Uterus (tissue), 2 donors: ENCODE measurements at regions not wholly inside any gene's neighbourhood (a gene's known extent, or its start where the extent isn't known, plus 50 kb on each side); places are given as distances from the start of the nearest gene placed in this dataset.

Source experiments
- CTCF ChIP-seq, 4 experiments: fragments of 200-600 bp in 2 of 4; fragments of 450-650 bp in 2 of 4; sonication (generic) in 2 of 4; IDR thresholded peaks; one replicate each; pipeline ENCODE4 v1.5.1; 2016 to 2019; ENCODE audit warnings: antibody characterized with exemption in 4 of 4, mild to moderate bottlenecking in 2 of 4, moderate library complexity in 1 of 4
- POLR2A ChIP-seq, 2 donors: fragments of 450-650 bp; IDR thresholded peaks; one replicate each; pipeline ENCODE4 v1.6.1; 2016; ENCODE audit warnings: antibody characterized with exemption in 2 of 2, mild to moderate bottlenecking in 1 of 2, moderate library complexity in 1 of 2

GRCh38 chr3:125766285-125766826 is 171.1 kb upstream of the OSBPL11 start:
- TF ChIP-seq POLR2A (IDR thresholded peaks at IDR 0.05): peak in 1 of 2 donors; percentile 38
- peak; percentile 63 to 93 (median 82) for TF ChIP-seq CTCF (IDR thresholded peaks at IDR 0.05)
